ENCODE measurements at regions not wholly inside any gene's neighbourhood (a gene's known extent, or its start where the extent isn't known, plus 50 kb on each side); places are given as distances from the start of the nearest gene placed in this dataset.

DNA sequence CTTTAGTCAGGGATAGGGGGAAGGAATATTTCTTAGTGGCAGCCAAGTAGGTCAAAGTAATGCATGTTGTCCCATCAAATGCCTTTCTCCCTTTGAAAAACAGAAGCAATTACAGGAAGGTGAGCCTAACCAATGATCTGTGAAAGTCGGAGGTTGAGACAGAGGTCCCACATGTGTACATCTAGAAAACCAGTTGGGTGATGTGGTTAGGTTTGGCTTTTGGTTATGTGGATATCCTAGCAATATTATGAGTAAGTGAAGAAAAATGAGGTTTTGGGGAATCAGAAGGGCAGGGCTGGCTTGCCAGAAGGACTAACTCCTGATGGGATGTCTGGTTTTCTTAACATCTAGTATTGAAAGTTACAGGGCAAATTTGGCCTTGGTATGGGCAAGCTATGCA, 63.4 kb upstream of the PALM2AKAP2 start:
- TF ChIP-seq CREB1 (IDR thresholded peaks at IDR 0.05; ENCODE audit: low read depth) = no peak
- TF ChIP-seq, protein P1, sequence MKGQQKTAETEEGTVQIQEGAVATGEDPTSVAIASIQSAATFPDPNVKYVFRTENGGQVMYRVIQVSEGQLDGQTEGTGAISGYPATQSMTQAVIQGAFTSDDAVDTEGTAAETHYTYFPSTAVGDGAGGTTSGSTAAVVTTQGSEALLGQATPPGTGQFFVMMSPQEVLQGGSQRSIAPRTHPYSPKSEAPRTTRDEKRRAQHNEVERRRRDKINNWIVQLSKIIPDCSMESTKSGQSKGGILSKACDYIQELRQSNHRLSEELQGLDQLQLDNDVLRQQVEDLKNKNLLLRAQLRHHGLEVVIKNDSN (IDR thresholded peaks at IDR 0.05) = no peak
- no peak for TF ChIP-seq YY1 (IDR thresholded peaks at IDR 0.05; ENCODE audit: low read depth)
- no peak for TF ChIP-seq ZBTB7A (IDR thresholded peaks at IDR 0.05; ENCODE audit: low read depth)
- no peak for TF ChIP-seq NFIC (IDR thresholded peaks at IDR 0.05)
- no peak for TF ChIP-seq TEAD4 (IDR thresholded peaks at IDR 0.05)
- TF ChIP-seq, protein P2, sequence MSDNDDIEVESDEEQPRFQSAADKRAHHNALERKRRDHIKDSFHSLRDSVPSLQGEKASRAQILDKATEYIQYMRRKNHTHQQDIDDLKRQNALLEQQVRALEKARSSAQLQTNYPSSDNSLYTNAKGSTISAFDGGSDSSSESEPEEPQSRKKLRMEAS (IDR thresholded peaks at IDR 0.05) = no peak
- TF ChIP-seq RAD21 (IDR thresholded peaks at IDR 0.05; ENCODE audit: low read depth) = no peak

DNA sequence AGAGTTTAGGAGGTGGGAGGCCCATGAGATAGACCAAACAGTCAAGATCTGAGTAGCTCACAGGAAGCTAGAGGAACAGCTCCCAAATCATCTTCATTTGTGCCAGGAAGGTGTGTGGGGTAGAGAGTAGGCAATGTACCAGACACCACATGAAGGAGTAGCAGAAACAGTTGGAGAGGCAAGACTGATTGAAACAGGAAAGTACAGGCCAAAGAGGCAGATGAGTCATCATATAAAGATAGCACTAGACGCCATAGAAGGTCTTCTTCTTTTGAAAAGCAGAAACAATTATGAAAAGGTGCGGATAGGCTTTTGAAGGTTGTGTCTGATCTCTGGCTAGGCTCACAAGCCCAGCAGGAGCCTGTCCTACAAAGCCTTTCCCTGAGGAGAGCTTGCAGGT, 62.7 kb upstream of the PALM2AKAP2 start:
- TF ChIP-seq NFIC (IDR thresholded peaks at IDR 0.05) (no peak), TCF12 (IDR thresholded peaks at IDR 0.05; ENCODE audit: low read depth) (no peak), ZBTB7A (IDR thresholded peaks at IDR 0.05; ENCODE audit: low read depth) (no peak), EP300 (IDR thresholded peaks at IDR 0.05; ENCODE audit: borderline replicate concordance) (no peak), YY1 (IDR thresholded peaks at IDR 0.05; ENCODE audit: low read depth) (no peak), TAF1 (IDR thresholded peaks at IDR 0.05; ENCODE audit: low read depth) (no peak), CREB1 (IDR thresholded peaks at IDR 0.05; ENCODE audit: low read depth) (no peak), CEBPB (IDR thresholded peaks at IDR 0.05) (no peak), TEAD4 (IDR thresholded peaks at IDR 0.05) (no peak), RAD21 (IDR thresholded peaks at IDR 0.05; ENCODE audit: low read depth) (no peak), FOXM1 (IDR thresholded peaks at IDR 0.05; ENCODE audit: borderline replicate concordance, low read depth) (no peak), EGR1 (IDR thresholded peaks at IDR 0.05) (no peak)
- TF ChIP-seq, protein P1 (IDR thresholded peaks at IDR 0.05) = no peak
- TF ChIP-seq, protein P3, sequence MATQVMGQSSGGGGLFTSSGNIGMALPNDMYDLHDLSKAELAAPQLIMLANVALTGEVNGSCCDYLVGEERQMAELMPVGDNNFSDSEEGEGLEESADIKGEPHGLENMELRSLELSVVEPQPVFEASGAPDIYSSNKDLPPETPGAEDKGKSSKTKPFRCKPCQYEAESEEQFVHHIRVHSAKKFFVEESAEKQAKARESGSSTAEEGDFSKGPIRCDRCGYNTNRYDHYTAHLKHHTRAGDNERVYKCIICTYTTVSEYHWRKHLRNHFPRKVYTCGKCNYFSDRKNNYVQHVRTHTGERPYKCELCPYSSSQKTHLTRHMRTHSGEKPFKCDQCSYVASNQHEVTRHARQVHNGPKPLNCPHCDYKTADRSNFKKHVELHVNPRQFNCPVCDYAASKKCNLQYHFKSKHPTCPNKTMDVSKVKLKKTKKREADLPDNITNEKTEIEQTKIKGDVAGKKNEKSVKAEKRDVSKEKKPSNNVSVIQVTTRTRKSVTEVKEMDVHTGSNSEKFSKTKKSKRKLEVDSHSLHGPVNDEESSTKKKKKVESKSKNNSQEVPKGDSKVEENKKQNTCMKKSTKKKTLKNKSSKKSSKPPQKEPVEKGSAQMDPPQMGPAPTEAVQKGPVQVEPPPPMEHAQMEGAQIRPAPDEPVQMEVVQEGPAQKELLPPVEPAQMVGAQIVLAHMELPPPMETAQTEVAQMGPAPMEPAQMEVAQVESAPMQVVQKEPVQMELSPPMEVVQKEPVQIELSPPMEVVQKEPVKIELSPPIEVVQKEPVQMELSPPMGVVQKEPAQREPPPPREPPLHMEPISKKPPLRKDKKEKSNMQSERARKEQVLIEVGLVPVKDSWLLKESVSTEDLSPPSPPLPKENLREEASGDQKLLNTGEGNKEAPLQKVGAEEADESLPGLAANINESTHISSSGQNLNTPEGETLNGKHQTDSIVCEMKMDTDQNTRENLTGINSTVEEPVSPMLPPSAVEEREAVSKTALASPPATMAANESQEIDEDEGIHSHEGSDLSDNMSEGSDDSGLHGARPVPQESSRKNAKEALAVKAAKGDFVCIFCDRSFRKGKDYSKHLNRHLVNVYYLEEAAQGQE (IDR thresholded peaks at IDR 0.05; ENCODE audit: low read depth) = no peak
- TF ChIP-seq, protein P2 (IDR thresholded peaks at IDR 0.05) = no peak

DNA sequence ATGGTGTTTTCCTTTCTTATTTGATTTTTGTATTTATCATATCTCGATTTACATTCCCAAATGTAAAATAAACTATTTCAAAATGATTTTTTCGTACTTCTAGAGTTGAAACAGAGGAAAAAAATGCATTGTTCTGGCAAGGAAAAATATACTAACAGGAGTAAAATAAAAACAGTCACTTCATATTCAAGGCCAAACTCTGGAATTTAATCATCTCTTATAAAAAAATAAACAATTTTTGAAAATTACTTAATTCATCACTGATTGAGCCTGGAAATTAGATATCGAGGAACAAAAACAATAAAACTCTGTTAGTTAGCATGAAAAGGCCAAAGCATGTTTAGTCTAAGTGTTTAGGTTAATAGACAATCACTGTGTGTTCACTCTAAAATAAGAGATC, 61.1 kb upstream of the PALM2AKAP2 start:
- no peak for TF ChIP-seq ZBTB7A (IDR thresholded peaks at IDR 0.05; ENCODE audit: low read depth)
- no peak for TF ChIP-seq FOXM1 (IDR thresholded peaks at IDR 0.05; ENCODE audit: borderline replicate concordance, low read depth)
- TF ChIP-seq, protein P2 (IDR thresholded peaks at IDR 0.05) = no peak
- TF ChIP-seq EGR1 (IDR thresholded peaks at IDR 0.05) = no peak
- TF ChIP-seq, protein P1 (IDR thresholded peaks at IDR 0.05) = no peak
- no peak for TF ChIP-seq CEBPB (IDR thresholded peaks at IDR 0.05)
- no peak for TF ChIP-seq TCF12 (IDR thresholded peaks at IDR 0.05; ENCODE audit: low read depth)
- TF ChIP-seq, protein P3 (IDR thresholded peaks at IDR 0.05; ENCODE audit: low read depth) = no peak
- no peak for TF ChIP-seq TEAD4 (IDR thresholded peaks at IDR 0.05)
- no peak for TF ChIP-seq EP300 (IDR thresholded peaks at IDR 0.05; ENCODE audit: borderline replicate concordance)
- no peak for TF ChIP-seq RAD21 (IDR thresholded peaks at IDR 0.05; ENCODE audit: low read depth)
- no peak for TF ChIP-seq NFIC (IDR thresholded peaks at IDR 0.05)
- TF ChIP-seq CREB1 (IDR thresholded peaks at IDR 0.05; ENCODE audit: low read depth) = no peak
- no peak for TF ChIP-seq TAF1 (IDR thresholded peaks at IDR 0.05; ENCODE audit: low read depth)
- no peak for TF ChIP-seq YY1 (IDR thresholded peaks at IDR 0.05; ENCODE audit: low read depth)

DNA sequence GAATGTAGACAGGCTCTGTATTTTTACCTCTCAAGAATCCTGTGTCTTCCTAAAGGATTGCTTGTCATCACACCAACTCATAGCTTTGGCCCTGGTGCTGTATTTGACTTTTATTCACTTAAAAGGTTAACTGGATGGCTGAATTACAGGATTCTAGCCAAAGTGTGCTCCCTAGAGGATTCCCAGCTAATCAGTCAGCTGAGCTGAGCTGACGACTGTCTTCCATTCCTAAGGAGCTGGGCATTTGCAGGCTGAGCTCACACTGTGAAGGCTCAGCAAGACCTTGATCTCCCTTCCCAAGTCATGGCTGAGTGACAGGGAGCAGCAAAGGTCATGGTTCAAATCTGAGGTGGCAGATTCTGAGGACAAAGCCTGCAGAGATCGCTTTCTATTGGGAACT, 59.0 kb upstream of the PALM2AKAP2 start:
- TF ChIP-seq TAF1 (IDR thresholded peaks at IDR 0.05; ENCODE audit: low read depth) = no peak
- TF ChIP-seq, protein P1 (IDR thresholded peaks at IDR 0.05) = no peak
- no peak for TF ChIP-seq EGR1 (IDR thresholded peaks at IDR 0.05)
- no peak for TF ChIP-seq TEAD4 (IDR thresholded peaks at IDR 0.05)
- TF ChIP-seq TCF12 (IDR thresholded peaks at IDR 0.05; ENCODE audit: low read depth) = no peak
- no peak for TF ChIP-seq CREB1 (IDR thresholded peaks at IDR 0.05; ENCODE audit: low read depth)
- TF ChIP-seq, protein P2 (IDR thresholded peaks at IDR 0.05) = no peak
- no peak for TF ChIP-seq EP300 (IDR thresholded peaks at IDR 0.05; ENCODE audit: borderline replicate concordance)
- no peak for TF ChIP-seq ZBTB7A (IDR thresholded peaks at IDR 0.05; ENCODE audit: low read depth)
- TF ChIP-seq, protein P3 (IDR thresholded peaks at IDR 0.05; ENCODE audit: low read depth) = no peak
- TF ChIP-seq CEBPB (IDR thresholded peaks at IDR 0.05) = no peak
- no peak for TF ChIP-seq FOXM1 (IDR thresholded peaks at IDR 0.05; ENCODE audit: borderline replicate concordance, low read depth)
- TF ChIP-seq RAD21 (IDR thresholded peaks at IDR 0.05; ENCODE audit: low read depth) = no peak
